KBM-7 (cell line): ENCODE measurements at regions not wholly inside any gene's neighbourhood (a gene's known extent, or its start where the extent isn't known, plus 50 kb on each side); places are given as distances from the start of the nearest gene placed in this dataset.
A peak's percentile ranks its signal among the peaks of the same experiment; 100 is the strongest.

Experiments
- DNase-seq: peaks from one replicate; pipeline ENCODE4 v3.0.0-alpha.2; 2015
- in situ Hi-C: fragments of 300-500 bp; cut with MboI; formaldehyde crosslinking; loops from 2 replicates; pipeline ENCODE4 v1.14.3; 2020; ENCODE audit warnings: low sequenced_read_pairs, low pct_unique_long_range_greater_than_20kb, mixed read lengths

GRCh38 chr2:60271713-60272112 lies 281.7 kb downstream of the BCL11A start:
- DNase-seq = no peak
- in situ Hi-C loops = no loop called here

GRCh38 chr2:60271131-60271530 lies 282.3 kb downstream of the BCL11A start:
- in situ Hi-C loops = no loop called here
- no peak for DNase-seq

- in situ Hi-C loops = no loop called here
- no peak for DNase-seq
Observed at GRCh38 chr2:60268661-60269060, 284.8 kb downstream of the BCL11A start.

- in situ Hi-C loops = no loop called here
- DNase-seq = no peak
Observed at GRCh38 chr2:60268032-60268431, 285.4 kb downstream of the BCL11A start.

- DNase-seq = no peak
- in situ Hi-C loops = no loop called here
Observed at GRCh38 chr2:60267122-60267521, 286.3 kb downstream of the BCL11A start.

- in situ Hi-C loops = no loop called here
- no peak for DNase-seq
Observed at GRCh38 chr2:60262178-60262577, 291.3 kb downstream of the BCL11A start.

GRCh38 chr2:60260639-60261296 lies 292.7 kb downstream of the BCL11A start:
- no peak for DNase-seq
- in situ Hi-C loops = no loop called here

- DNase-seq = no peak
- in situ Hi-C loops = no loop called here
Observed at GRCh38 chr2:60259781-60260180, 293.7 kb downstream of the BCL11A start.

- in situ Hi-C loops = no loop called here
- no peak for DNase-seq
Observed at GRCh38 chr2:60252581-60253150, 300.8 kb downstream of the BCL11A start.

- in situ Hi-C loops = no loop called here
- no peak for DNase-seq
Observed at GRCh38 chr2:60251247-60251646, 302.2 kb downstream of the BCL11A start.

- no peak for DNase-seq
- in situ Hi-C loops = no loop called here
Observed at GRCh38 chr2:60249879-60250278, 303.6 kb downstream of the BCL11A start.

- in situ Hi-C loops = no loop called here
- no peak for DNase-seq
Observed at GRCh38 chr2:60247471-60247870, 306.0 kb downstream of the BCL11A start.

GRCh38 chr2:60246583-60246982 lies 306.9 kb downstream of the BCL11A start:
- in situ Hi-C loops = no loop called here
- DNase-seq = no peak

- DNase-seq = no peak
Observed at GRCh38 chr2:60234274-60234986, 319.0 kb downstream of the BCL11A start.

GRCh38 chr2:60230596-60230995 lies 322.9 kb downstream of the BCL11A start:
- in situ Hi-C loops = no loop called here
- no peak for DNase-seq

More at GRCh38 chr2:60234274-60234986, 319.0 kb downstream of the BCL11A start:
- in situ Hi-C loops = no loop called here

GRCh38 chr2:60230037-60230436 lies 323.4 kb downstream of the BCL11A start:
- no peak for DNase-seq
- in situ Hi-C loops = no loop called here

GRCh38 chr2:60226943-60227342 lies 326.5 kb downstream of the BCL11A start:
- in situ Hi-C loops = no loop called here
- DNase-seq = peak; percentile 5

GRCh38 chr2:60226191-60226590 lies 327.3 kb downstream of the BCL11A start:
- in situ Hi-C loops = no loop called here
- no peak for DNase-seq

- DNase-seq = no peak
- in situ Hi-C loops = no loop called here
Observed at GRCh38 chr2:60223859-60224258, 329.6 kb downstream of the BCL11A start.

GRCh38 chr2:60221098-60221497 lies 332.4 kb downstream of the BCL11A start:
- in situ Hi-C loops = no loop called here
- DNase-seq = no peak

- in situ Hi-C loops = no loop called here
- no peak for DNase-seq
Observed at GRCh38 chr2:60219536-60219935, 333.9 kb downstream of the BCL11A start.
